ENCODE measurements at regions not wholly inside any gene's neighbourhood (a gene's known extent, or its start where the extent isn't known, plus 50 kb on each side); places are given as distances from the start of the nearest gene placed in this dataset.

GRCh38 chr4:11605597-11605996 is 176.9 kb upstream of the HS3ST1 start:
- H3K36me3 ChIP-seq = no peaks in the 10 kb centered on the region
- intact Hi-C loops (cut with DNase I) = no loop called here
- ATAC-seq (peak in 1 of 4 donors; percentile 37), DNase-seq (no peak)
- no peaks in the 10 kb centered on the region for H3K4me1 ChIP-seq
- no peaks in the 10 kb centered on the region for H3K27me3 ChIP-seq
- no peak overlapping the region for H3K27ac ChIP-seq
- WGBS (ENCODE audit: insufficient coverage, low coverage, low lambda C conversion rate, missing lambda C conversion rate) = 0% methylated on average over 1 of the region's 1 CpG
- H3K4me3 ChIP-seq = no peak overlapping the region
- TF ChIP-seq CTCF (IDR thresholded peaks at IDR 0.05) (no peak), POLR2A (IDR thresholded peaks at IDR 0.05) (no peak)
- H3K9me3 ChIP-seq = no peaks in the 10 kb centered on the region

- Histone ChIP-seq H3K4me1 (no peaks in the 10 kb centered on the region), H3K36me3 (no peaks in the 10 kb centered on the region), H3K27ac (no peak overlapping the region), H3K27me3 (no peaks in the 10 kb centered on the region), H3K4me3 (no peak overlapping the region), H3K9me3 (no peaks in the 10 kb centered on the region)
- TF ChIP-seq POLR2A (IDR thresholded peaks at IDR 0.05) (no peak), CTCF (IDR thresholded peaks at IDR 0.05) (no peak)
- intact Hi-C loops (cut with DNase I) = no loop called here
- DNase-seq = no peak
- ATAC-seq = no peak
- 75% methylated on average over 3 of the region's 3 CpGs for WGBS (ENCODE audit: insufficient coverage, low coverage, low lambda C conversion rate, missing lambda C conversion rate)
Measured at GRCh38 chr4:11604821-11605220, 176.1 kb upstream of the HS3ST1 start.

- no peak overlapping the region for H3K27ac ChIP-seq
- H3K9me3 ChIP-seq = no peaks in the 10 kb centered on the region
- ATAC-seq (no peak), DNase-seq (no peak)
- 61% methylated on average over 6 of the region's 6 CpGs for WGBS (ENCODE audit: insufficient coverage, low coverage, low lambda C conversion rate, missing lambda C conversion rate)
- H3K4me1 ChIP-seq = no peaks in the 10 kb centered on the region
- no peaks in the 10 kb centered on the region for H3K36me3 ChIP-seq
- intact Hi-C loops (cut with DNase I) = no loop called here
- no peak overlapping the region for H3K4me3 ChIP-seq
- no peak for TF ChIP-seq CTCF (IDR thresholded peaks at IDR 0.05)
- no peak for TF ChIP-seq POLR2A (IDR thresholded peaks at IDR 0.05)
- no peaks in the 10 kb centered on the region for H3K27me3 ChIP-seq
Measured at GRCh38 chr4:11603591-11604194, 175.0 kb upstream of the HS3ST1 start.

- H3K36me3 ChIP-seq = no peaks in the 10 kb centered on the region
- no peaks in the 10 kb centered on the region for H3K9me3 ChIP-seq
- WGBS (ENCODE audit: insufficient coverage, low coverage, low lambda C conversion rate, missing lambda C conversion rate) = 51% methylated on average over 7 of the region's 7 CpGs
- H3K27me3 ChIP-seq = no peaks in the 10 kb centered on the region
- intact Hi-C loops (cut with DNase I) = no loop called here
- no peak for DNase-seq
- H3K27ac ChIP-seq = no peak overlapping the region
- TF ChIP-seq CTCF (IDR thresholded peaks at IDR 0.05) = no peak
- no peak for TF ChIP-seq POLR2A (IDR thresholded peaks at IDR 0.05)
- H3K4me3 ChIP-seq = no peak overlapping the region
- H3K4me1 ChIP-seq = no peaks in the 10 kb centered on the region
- ATAC-seq = no peak
Measured at GRCh38 chr4:11602606-11603340, 174.1 kb upstream of the HS3ST1 start.

Measured in right lobe of liver (tissue), 6 donors.